Endothelial cell of umbilical vein (primary cell): ENCODE measurements at regions not wholly inside any gene's neighbourhood (a gene's known extent, or its start where the extent isn't known, plus 50 kb on each side); places are given as distances from the start of the nearest gene placed in this dataset.

Source experiments
- BruUV-seq: library from RNA; stranded (reverse); fragments of 400-500 nt; replicated peaks from 2 replicates; lab custom pipeline; 2021; lab: Mats Ljungman, UMichigan
- CTCF ChIA-PET: fragments of 300-600, 350-600 bp; sonication (Branson Sonifier 250); formaldehyde crosslinking; loops from one replicate; lab custom pipeline; 2021; ENCODE audit warnings: antibody characterized with exemption, inconsistent platforms; lab: Charles Lee
- POLR2A ChIA-PET: fragments of 300-600, 350-600 bp; sonication (Branson Sonifier 250); formaldehyde crosslinking; loops from one replicate; lab custom pipeline; 2021; ENCODE audit warnings: antibody characterized with exemption, inconsistent platforms; lab: Charles Lee
- DNase-seq: peaks from one replicate; pipeline ENCODE4 v3.0.0-alpha.2; 2011; ENCODE audit warnings: low read depth, low spot score
- FAIRE-seq: peaks from 2 replicates; lab custom pipeline; 2011; peaks lifted over from hg19 to GRCh38; lab: Jason Lieb, UNC
- H2AFZ ChIP-seq: 2 replicates; pipeline ENCODE4 v1.6.0; 2012; ENCODE audit warnings: low read depth, low read length, control low read depth, inconsistent platforms
- H3K27ac ChIP-seq: 2 replicates; pipeline ENCODE4 v1.5.1; 2011; ENCODE audit warnings: low read depth, mild to moderate bottlenecking, control low read depth, low read length, moderate library complexity; ENCODE audit not compliant: insufficient read depth
- H3K27me3 ChIP-seq, 2 experiments: 2 replicates each; pipeline versions ENCODE4 v1.6.0 to v1.6.1; 2011; ENCODE audit warnings: low read length in 2 of 2, mixed read lengths in 1 of 2; ENCODE audit not compliant: control insufficient read depth in 2 of 2, insufficient read depth in 2 of 2
- H3K36me3 ChIP-seq, 2 experiments: 2 replicates in 1 of 2; 3 replicates in 1 of 2; pipeline ENCODE4 v1.5.1; 2011; ENCODE audit warnings: low read length in 2 of 2, mild to moderate bottlenecking in 1 of 2, moderate library complexity in 1 of 2; ENCODE audit not compliant: control insufficient read depth in 2 of 2, insufficient read depth in 2 of 2; ENCODE audit errors: extremely low read depth in 1 of 2
- H3K4me1 ChIP-seq: 3 replicates; pipeline ENCODE4 v1.5.1; 2011; ENCODE audit warnings: mild to moderate bottlenecking, low read length; ENCODE audit not compliant: control insufficient read depth, insufficient read depth; ENCODE audit errors: extremely low read depth
- H3K4me2 ChIP-seq: 2 replicates; pipeline ENCODE4 v1.6.1; 2011; ENCODE audit warnings: low read length, control low read depth, mixed read lengths; ENCODE audit not compliant: insufficient read depth
- H3K4me3 ChIP-seq, 3 experiments: fragments of 200-600 bp in 1 of 3; sonication (generic), shearing (Covaris generic) in 1 of 3; replicated peaks in 1 of 3; 2 replicates each; pipeline ENCODE4 v1.5.1; 2011 to 2016; ENCODE audit warnings: control low read depth in 3 of 3, low read length in 3 of 3, mild to moderate bottlenecking in 2 of 3, inconsistent platforms in 1 of 3, low read depth in 1 of 3, moderate library complexity in 1 of 3; ENCODE audit not compliant: insufficient read depth in 1 of 3
- H3K79me2 ChIP-seq: 2 replicates; pipeline ENCODE4 v1.6.0; 2012; ENCODE audit warnings: low read length, inconsistent platforms; ENCODE audit not compliant: control insufficient read depth, insufficient read depth
- H3K9ac ChIP-seq: replicated peaks from 2 replicates; pipeline ENCODE3; 2011; ENCODE audit warnings: low read length, control low read depth; ENCODE audit not compliant: insufficient read depth; ENCODE audit errors: extremely low read depth
- H3K9me1 ChIP-seq: replicated peaks from 3 replicates; pipeline ENCODE4 v1.6.0; 2011; ENCODE audit warnings: mild to moderate bottlenecking, low read length; ENCODE audit not compliant: control insufficient read depth, insufficient read depth; ENCODE audit errors: extremely low read depth
- H3K9me3 ChIP-seq: replicated peaks from 2 replicates; pipeline ENCODE4 v1.5.1; 2012; ENCODE audit warnings: low read length, inconsistent platforms; ENCODE audit not compliant: control insufficient read depth, insufficient read depth
- H4K20me1 ChIP-seq: replicated peaks from 2 replicates; pipeline ENCODE3; 2011; ENCODE audit warnings: mild to moderate bottlenecking, low read length; ENCODE audit not compliant: control insufficient read depth, insufficient read depth; ENCODE audit errors: extremely low read depth
- EZH2 ChIP-seq: IDR thresholded peaks from 2 replicates; pipeline ENCODE4 v1.6.1; 2012; ENCODE audit warnings: borderline replicate concordance, low read depth, mild to moderate bottlenecking, moderate library complexity, low read length, inconsistent platforms; ENCODE audit not compliant: severe bottlenecking
- FOS ChIP-seq: IDR thresholded peaks from 2 replicates; pipeline ENCODE4 v1.6.1; 2011; ENCODE audit warnings: mild to moderate bottlenecking, low read length, moderate library complexity, borderline replicate concordance; ENCODE audit not compliant: insufficient read depth
- GATA2 ChIP-seq: IDR thresholded peaks from 2 replicates; pipeline ENCODE4 v1.7.0; 2011; ENCODE audit warnings: low read depth, mild to moderate bottlenecking, moderate library complexity, mixed read lengths, low read length; ENCODE audit not compliant: insufficient read length, insufficient read depth
- JUN ChIP-seq: IDR thresholded peaks from 2 replicates; pipeline ENCODE4 v1.6.1; 2011; ENCODE audit warnings: borderline replicate concordance, low read depth; ENCODE audit not compliant: insufficient read length, insufficient read depth
- MYC ChIP-seq: IDR thresholded peaks from one replicate; pipeline ENCODE4 v1.6.1; 2011; ENCODE audit warnings: mild to moderate bottlenecking, low read depth, low read length
- POLR2A ChIP-seq: IDR thresholded peaks from 2 replicates; pipeline ENCODE4 v1.6.1; 2012; ENCODE audit warnings: low read depth, mild to moderate bottlenecking, control low read depth, low read length
- POLR2AphosphoS5 ChIP-seq: IDR thresholded peaks from 2 replicates; pipeline ENCODE4 v1.6.1; 2012; ENCODE audit warnings: low read depth, mild to moderate bottlenecking, control low read depth, low read length, moderate library complexity; ENCODE audit not compliant: insufficient read depth
- dilution Hi-C: fragments of 300-500 bp; cut with MboI; formaldehyde crosslinking; loops from one replicate; pipeline ENCODE4 v1.15.0; 2019; ENCODE audit warnings: low sequenced_read_pairs; ENCODE audit not compliant: extremely low pct_ligation_motif_present
- intact Hi-C: fragments of 100-400 bp; cut with micrococcal nuclease; formaldehyde crosslinking; loops from one replicate; pipeline ENCODE4 v1.10.0; 2022
- TF ChIP-seq, protein P1 (sequence below): IDR thresholded peaks from 2 replicates; pipeline ENCODE4 v1.6.1; 2011; ENCODE audit not compliant: insufficient read depth, insufficient read length
- TF ChIP-seq, protein P2 (sequence below), 2 donors: IDR thresholded peaks; 1 replicate in 1 of 2; 2 replicates in 1 of 2; pipeline ENCODE4 v1.5.1; 2011; ENCODE audit warnings: low read length in 2 of 2, mild to moderate bottlenecking in 2 of 2, moderate library complexity in 2 of 2, control low read depth in 1 of 2, inconsistent platforms in 1 of 2, low read depth in 1 of 2; ENCODE audit not compliant: insufficient read depth in 1 of 2; ENCODE audit errors: extremely low read depth in 1 of 2

DNA sequence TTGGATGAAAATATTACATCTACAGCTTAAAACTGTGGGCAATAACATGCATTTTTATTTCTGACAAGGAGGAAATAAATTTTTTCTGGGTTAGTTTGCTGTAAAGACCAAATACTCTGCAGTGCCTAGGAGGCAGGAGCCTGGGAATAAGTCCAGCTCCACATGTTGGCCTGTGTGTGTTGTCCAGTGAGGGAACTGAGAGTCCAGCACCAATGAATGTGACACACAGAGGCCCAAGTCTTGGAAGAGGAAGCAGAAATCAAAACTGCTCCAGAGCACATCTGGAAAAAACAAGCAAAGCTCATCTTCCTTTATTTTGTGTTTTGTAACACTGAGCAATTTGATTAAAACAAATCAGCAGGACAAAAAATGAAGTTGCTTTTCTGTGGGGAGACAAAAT, 63.1 kb upstream of the KLHL14 start:
- Histone ChIP-seq H3K27me3 (no peaks in the 10 kb centered on the region), H3K36me3 (no peaks in the 10 kb centered on the region), H2AFZ (no peak overlapping the region), H3K27ac (no peak overlapping the region), H3K4me3 (no peak overlapping the region), H3K79me2 (no peaks in the 10 kb centered on the region), H3K9ac (no peak overlapping the region), H3K9me3 (no peaks in the 10 kb centered on the region), H4K20me1 (no peaks in the 10 kb centered on the region), H3K4me1 (no peaks in the 10 kb centered on the region), H3K4me2 (no peak overlapping the region), H3K9me1 (no peaks in the 10 kb centered on the region)
- BruUV-seq = no TSS peak
- intact Hi-C loops = no loop called here
- FAIRE-seq (no peak), DNase-seq (no peak)
- CTCF ChIA-PET = no interaction called here
- POLR2A ChIA-PET = no interaction called here
- dilution Hi-C loops = no loop called here
- TF ChIP-seq, protein P1, sequence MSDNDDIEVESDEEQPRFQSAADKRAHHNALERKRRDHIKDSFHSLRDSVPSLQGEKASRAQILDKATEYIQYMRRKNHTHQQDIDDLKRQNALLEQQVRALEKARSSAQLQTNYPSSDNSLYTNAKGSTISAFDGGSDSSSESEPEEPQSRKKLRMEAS = no peak
- TF ChIP-seq POLR2A = no peak
- TF ChIP-seq POLR2AphosphoS5 = no peak
- TF ChIP-seq, protein P2, sequence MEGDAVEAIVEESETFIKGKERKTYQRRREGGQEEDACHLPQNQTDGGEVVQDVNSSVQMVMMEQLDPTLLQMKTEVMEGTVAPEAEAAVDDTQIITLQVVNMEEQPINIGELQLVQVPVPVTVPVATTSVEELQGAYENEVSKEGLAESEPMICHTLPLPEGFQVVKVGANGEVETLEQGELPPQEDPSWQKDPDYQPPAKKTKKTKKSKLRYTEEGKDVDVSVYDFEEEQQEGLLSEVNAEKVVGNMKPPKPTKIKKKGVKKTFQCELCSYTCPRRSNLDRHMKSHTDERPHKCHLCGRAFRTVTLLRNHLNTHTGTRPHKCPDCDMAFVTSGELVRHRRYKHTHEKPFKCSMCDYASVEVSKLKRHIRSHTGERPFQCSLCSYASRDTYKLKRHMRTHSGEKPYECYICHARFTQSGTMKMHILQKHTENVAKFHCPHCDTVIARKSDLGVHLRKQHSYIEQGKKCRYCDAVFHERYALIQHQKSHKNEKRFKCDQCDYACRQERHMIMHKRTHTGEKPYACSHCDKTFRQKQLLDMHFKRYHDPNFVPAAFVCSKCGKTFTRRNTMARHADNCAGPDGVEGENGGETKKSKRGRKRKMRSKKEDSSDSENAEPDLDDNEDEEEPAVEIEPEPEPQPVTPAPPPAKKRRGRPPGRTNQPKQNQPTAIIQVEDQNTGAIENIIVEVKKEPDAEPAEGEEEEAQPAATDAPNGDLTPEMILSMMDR (IDR thresholded peaks at IDR 0.05; ENCODE audit: extremely low read depth in 1 of 2, insufficient read depth in 1 of 2, low read depth in 1 of 2, low read length in 2 of 2) = no peak
- no peak for TF ChIP-seq FOS
- TF ChIP-seq JUN = no peak
- TF ChIP-seq EZH2 = no peak
- no peak for TF ChIP-seq MYC
- TF ChIP-seq GATA2 = no peak
